ENCODE measurements at regions not wholly inside any gene's neighbourhood (a gene's known extent, or its start where the extent isn't known, plus 50 kb on each side); places are given as distances from the start of the nearest gene placed in this dataset.
A peak's percentile ranks its signal among the peaks of the same experiment; 100 is the strongest.

DNA sequence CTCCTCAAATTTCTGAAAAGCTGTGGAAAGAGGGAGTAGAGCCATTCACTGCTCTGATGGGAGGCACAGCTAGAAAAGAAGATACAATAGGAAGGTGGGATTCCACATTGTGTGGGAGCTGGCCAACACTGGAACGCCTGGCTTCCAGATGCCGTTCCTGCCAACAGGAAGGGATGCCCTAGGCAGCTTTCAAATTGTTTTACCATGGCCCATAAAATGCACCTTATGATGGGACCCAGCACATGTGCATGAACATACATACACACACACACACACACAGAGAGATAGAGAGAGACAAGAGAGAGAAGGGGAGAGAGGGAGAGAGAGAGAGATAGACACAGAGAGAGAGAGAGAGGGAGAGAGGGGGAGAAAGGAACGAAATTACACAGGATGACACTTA lies 86.1 kb upstream of the BZW1 start:
- no peak for DNase-seq (ENCODE audit: low read depth in 2 of 2)

DNA sequence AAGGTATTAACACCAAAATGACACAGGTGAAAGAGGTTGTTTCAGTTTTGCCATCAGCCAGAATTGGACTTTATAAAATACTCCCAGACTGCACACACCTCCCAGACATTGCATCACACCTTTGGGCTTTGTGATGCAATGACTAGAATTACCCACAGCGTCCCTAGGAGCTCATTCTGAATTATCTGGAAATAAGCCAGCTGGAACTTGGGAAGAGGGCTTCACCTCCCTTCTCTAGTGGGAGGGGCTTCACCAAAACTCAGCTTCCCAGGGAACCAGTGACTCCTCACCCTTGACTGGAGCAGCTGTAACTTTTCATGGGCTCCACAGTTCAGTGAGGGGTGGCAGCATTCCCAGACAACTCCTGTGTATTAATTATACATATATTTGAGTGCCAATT lies 83.1 kb upstream of the BZW1 start:
- no peak for DNase-seq (ENCODE audit: low read depth in 2 of 2)

DNA sequence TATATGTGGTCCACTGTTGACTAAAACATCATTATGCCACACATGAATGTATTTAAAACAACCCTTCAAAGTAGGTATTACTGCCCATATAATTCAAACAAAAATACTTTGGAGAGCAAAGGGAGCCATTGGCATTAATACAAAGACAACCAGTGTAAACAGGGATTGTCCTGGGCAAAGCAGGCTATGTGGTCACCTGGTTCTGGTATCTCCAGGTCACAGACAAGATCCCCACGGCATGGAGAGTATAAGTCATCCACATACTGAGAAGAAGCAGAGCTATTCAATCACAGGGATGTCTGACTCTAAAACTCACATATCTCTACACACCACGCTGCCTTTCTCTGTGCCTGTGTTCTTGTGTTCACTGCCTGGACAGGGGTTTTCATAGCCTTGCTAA lies 81.4 kb upstream of the BZW1 start:
- DNase-seq (ENCODE audit: low read depth in 2 of 2): no peak

DNA sequence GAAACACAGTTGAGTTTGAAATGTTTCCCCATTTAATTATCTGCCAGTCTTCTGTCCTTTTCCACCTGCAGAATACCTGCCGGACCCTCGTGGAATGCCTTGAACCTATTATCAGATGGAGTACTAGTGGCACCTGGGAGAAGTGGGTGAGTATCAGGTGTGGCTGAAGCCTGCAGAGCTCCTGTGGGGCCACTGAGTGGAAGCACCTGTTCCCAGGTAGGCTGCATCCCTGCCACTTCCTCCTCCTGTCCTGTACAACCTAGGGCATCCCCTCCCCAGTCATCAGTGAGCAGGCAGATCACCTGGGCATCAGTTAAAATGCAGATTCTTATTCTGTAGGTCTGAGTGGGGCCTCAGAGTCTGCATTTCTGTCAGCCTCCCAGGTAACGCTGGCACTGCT lies 80.8 kb upstream of the BZW1 start:
- DNase-seq (ENCODE audit: low read depth in 2 of 2): no peak

DNA sequence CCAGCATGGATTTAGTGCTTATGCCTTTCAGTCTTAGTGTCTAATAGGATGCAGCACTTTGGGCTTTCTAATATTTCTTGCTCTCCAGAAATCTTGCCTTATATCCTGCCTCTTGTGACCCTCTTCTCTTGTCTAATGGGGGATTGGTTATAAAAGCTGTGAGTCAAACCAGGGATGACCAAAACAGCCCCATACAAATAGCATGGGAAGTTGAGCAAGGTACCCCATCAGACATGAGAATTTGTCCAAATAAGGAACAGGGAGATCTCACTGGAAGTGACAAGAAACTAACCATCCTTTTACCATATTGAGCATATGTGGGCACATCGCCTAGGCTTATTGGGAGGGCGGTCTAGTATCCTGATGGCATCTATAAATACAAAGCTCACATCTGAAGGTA lies 78.8 kb upstream of the BZW1 start:
- no peak for DNase-seq (ENCODE audit: low read depth in 2 of 2)

DNA sequence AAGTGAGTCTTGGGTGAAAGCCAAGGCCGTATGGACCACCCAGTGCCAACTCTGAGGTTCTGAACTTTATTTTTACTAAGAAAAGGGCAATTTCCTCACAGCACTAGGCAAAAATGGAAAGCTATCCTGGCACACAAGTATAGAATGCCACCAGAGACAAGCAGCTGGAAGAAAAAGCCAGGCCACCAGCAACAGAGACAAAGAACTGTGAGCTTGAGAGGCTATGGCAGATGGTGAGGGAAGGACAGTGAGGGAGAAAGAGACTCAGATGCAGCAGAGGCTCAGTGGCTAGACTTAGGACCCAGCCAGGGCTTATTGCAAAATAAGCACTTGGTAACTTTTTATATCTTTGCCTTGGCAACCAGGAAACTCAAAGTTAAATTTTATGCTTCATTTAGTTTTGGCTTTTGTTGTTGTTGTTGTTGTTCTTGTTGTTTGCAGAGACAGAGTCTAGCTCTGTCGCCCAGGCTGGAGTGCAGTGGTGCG lies 78.0 kb upstream of the BZW1 start:
- no peak for DNase-seq (ENCODE audit: low read depth in 2 of 2)

DNA sequence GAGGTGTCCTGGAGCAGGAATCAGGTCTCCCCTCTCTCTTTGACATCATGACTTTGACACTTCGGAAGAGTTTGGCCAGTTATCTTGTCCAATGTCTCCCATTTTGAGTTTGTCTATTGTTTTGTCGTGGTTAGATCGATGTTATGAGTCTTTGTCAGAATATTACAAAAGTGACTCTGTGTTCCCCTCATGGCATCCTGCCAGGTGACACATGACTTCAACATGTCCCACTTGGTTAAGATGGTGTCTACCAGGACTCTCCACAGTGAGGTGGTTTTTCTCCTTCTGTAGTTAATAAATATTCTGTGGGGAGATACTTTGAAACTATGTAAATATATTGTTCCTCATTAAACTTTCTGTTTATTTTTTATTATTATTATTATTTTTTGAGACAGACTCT lies 76.6 kb upstream of the BZW1 start:
- no peak for DNase-seq (ENCODE audit: low read depth in 2 of 2)

DNA sequence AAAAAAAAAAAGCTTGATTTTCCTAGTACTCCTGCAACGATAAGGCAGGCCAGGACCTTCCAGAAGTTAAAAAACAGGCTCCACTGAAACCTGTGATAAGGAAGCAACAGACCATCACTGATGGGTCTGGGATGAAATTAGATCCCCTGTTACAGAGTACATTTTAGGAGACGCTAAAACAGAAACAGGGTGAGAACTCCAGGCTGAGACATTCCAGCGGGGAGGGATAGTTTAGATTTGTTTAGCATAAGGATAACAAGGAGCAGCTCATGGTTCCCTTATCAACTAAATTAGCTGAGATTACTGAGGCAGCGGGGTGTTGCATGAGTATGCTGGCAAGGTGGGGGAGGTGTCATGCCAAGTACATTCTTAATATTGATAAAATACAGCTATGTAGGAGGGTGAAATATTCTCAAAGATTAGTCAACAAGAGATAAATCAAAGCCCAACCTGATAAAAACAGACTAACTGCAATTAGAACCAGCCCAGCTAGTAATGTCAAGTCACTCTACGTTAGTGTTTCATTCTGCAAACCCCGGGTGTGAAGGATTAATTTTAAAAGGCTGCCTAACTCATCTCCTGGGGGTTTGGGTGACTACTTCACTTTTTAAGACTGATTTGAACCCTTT lies 75.0 kb upstream of the BZW1 start:
- DNase-seq (ENCODE audit: low read depth in 2 of 2): no peak

DNA sequence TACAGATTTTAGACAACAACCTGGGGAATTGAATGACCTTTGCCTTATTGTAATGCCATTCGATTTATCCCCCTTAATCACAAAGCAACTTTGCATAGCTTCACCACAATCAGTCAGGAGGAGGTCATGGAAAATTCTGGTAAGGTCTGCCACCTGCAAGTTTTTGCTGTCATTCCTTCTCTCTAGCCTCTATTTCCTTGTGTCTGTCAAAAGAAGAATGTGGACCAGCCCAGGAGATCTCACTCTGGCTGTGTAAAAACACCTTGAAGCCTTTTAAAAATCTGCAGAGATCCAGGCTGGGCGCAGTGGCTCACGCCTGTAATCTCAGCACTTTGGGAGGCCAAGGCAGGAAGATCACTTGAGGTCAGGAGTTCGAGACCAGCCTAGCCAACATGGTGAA lies 74.1 kb upstream of the BZW1 start:
- DNase-seq (ENCODE audit: low read depth in 2 of 2): no peak

DNA sequence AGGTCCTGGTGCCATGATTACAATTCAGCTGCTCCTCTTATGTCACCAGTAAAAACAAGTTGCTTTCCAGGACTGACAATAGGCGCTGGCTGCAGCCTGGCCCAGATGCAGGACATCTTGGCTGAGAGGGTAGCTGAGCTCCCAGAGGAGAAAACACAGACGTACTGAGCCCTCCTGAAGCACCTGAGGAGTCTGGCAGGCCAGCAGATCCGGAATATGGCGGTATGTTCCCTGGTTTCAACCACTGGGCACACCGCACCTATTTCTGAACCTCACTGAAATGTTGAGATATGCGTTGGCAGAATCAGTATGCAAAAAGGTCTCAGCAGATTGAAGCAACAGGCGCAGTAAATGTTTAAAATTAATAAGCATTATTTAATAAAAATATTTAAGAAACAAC lies 73.1 kb upstream of the BZW1 start:
- DNase-seq (ENCODE audit: low read depth in 2 of 2): no peak

DNA sequence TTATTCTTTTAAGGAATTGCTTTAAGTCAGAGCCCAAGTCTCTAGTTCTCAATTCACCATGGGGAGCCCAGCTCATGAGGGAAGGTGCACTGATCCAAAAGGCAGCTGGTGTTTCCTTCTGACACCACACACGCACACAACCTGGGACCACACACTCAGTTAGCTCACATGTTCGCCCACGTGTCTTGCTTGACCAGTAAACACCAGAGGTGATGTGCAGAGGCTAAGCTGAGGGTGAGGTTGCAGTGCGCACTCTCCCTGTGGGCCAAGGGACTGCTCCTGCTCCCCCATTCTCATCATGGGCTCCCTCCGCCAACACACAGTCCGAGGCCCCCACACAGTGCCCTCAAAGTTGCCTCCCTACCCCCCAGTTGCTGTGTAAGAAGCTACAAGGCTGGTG lies 70.8 kb upstream of the BZW1 start:
- DNase-seq (ENCODE audit: low read depth in 2 of 2): no peak

DNA sequence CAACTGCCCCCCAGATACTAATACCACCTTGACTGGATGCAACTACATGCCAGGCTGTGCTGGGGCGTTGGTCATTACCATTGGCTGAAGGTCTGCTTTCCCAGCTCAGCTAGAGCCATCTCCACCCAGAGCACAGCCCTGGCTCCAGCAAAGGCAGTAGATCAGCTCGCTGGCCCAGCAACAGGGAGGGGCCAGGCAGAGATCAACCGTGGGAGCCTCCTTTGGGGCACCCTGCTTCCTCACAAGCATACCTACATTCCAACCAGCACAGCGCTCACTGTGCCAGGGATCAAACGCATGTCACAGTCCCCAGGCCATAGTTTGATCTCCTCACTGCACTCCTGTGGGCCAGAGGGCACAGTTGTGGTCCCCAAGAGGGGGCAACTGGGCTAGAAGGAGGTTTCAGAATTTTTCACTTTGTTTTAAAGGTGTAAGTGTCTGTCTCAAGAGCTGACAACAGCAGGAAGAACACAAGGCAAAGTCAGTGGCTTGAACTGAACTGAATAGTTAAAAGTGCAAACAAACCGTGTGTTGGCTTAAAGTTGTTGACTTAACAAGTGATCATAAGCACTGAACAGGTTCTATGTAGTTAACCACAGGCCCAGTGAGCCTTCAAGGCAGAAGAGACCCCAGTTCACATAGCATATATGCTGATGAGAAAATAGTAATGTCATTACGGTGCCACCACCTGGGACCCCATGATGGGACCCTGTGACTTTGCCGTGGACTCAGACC lies 70.1 kb upstream of the BZW1 start:
- DNase-seq (ENCODE audit: low read depth in 2 of 2): no peak

DNA sequence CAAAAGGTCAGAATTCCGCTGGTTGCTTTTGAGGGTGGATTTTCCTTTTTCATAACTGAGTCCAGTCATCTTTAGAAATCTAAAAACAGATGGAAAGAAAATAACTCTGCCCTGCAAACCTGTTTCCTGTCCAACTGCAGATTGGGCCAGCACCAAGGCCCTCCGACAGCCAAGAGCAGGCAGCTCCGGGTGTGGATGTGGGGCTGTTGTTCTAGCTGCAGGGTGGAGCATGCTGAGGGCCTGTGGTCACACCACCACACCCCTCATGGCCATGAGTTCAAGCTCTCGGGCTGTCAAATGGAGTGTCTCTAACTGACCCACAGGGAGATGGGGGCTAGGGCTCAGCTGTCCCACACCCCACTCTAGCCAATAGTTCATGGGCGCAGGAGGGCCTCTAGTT lies 69.3 kb upstream of the BZW1 start:
- DNase-seq (ENCODE audit: low read depth in 2 of 2): peak; percentile 79 to 87

DNA sequence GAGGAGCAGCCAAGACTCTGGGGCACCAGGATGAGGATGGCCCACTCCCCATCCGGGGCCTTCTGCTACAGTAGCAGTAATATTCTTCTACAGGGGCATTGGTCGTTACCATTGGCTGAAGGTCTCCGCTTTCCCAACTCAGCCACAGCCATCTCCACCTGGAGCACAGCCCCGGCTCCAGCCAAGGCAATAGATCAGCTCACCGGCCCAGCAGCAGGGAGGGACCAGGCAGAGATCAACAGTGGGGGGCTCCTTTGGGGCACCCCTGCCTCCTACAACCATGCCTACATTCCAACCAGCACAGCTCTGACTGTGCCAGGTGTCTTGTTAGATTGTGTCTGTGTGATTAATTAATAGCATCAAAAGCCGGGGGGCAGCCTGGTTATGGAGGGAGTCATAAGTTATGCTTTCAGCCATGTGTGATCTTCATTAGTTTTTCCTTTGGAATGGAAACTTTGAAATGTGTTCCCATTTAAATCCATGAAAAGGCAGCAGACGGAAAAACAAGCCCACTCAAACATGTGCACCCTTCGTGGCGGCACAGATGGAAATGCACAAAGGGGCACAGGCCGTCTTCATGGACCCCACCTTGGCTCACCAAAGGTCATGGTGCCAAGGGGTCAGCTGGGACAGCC lies 68.6 kb upstream of the BZW1 start:
- DNase-seq (ENCODE audit: low read depth in 2 of 2): no peak

DNA sequence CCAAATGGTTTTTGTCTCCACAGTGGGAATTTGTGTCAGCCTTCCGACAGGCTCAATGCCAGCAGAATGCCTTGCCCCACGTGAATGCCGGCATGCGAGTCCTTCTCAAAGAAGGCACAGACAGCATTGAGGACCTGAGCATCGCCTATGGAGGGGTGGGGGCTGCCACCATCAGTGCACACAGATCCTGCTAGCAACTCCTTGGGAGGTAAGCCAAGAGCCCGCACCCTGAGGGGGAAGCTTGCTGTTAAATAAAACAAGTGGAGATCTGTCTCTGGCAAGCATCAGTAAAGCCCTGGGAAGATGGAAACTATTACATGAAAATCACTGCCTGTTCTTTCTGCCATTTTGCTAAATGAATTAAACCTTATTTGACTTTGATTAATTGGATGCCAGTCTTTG lies 67.5 kb upstream of the BZW1 start:
- DNase-seq (ENCODE audit: low read depth in 2 of 2): no peak

DNA sequence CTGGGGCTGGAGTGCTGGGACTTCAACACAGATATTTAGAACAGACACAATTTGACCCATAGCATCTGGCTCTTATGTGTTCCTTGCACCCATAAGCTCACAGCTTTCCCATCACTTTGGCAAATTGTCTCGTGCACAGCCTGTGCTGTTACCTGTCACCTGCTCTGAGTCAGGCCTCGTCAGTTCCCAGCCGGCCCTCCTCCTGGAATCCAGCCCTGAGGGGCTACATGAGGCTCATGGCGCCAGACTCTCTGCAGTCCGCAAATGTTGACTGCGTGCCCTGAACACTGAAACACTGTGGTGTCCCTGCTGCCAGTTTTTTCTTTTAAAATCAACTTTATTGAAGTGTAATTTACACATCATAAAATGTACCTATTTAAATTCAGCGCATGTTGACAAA lies 65.4 kb upstream of the BZW1 start:
- no peak for DNase-seq (ENCODE audit: low read depth in 2 of 2)

DNA sequence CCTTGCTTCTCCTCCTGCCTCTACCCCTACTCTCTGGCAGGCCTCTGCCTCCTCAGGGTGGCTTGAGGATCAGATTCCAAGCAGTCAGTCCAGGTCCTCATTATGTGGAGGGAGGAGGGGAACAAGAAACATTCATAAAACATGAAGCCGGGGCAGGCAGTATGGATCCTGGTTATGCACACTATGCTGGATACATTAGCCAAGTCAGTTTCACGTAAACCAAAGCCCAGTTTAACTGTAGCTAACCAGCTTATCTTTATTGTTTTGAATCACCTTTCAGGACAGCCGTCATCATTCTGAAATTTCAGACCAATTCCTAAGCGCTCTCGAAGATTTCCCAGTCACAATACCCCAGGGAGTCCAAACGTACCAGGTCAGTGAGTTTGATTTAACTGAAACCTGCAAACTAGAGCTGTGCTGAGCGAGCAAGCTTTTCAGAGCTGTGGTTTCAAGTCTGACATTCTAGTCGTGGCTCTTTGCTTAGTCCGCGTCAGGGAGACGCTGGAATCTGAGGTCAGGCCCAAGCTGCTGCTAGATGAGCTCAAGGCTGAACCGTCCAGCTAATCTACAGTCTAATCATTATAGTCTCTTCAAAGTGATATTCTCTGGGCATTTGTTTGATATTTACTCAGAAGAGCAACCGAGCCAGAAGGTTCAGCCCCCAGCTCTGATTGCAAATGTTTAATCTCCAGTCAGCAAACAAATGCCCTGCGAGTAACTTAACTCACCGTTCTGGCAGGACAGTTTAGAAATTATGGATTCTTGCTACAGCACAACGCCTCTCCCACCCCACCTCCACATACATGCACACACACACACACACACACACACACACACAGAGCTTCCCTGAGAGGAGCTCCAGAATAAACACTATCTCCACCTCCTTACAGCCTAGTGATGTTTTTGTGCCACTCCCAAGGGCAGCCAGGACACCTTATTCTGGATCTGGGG lies 63.8 kb upstream of the BZW1 start:
- no peak for DNase-seq (ENCODE audit: low read depth in 2 of 2)

DNA sequence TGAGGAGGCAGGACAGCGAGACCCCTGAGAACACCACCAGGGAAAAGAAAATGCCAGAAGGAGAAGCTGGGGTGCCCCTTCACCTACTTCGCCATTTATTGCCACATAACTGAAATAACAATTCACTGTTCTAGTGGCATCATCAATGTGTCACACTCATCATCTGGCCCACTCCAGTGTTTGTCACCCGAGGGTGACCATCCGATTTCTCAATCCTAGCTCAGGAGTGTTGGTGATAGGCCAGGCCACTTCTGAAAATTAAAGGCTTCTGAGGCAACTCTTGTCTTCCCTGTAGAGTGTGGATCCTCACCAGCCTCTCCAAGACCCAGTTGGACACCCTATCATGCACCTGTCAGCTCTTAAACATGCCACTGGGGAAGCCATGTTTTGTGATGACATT lies 62.9 kb upstream of the BZW1 start:
- no peak for DNase-seq (ENCODE audit: low read depth in 2 of 2)

DNA sequence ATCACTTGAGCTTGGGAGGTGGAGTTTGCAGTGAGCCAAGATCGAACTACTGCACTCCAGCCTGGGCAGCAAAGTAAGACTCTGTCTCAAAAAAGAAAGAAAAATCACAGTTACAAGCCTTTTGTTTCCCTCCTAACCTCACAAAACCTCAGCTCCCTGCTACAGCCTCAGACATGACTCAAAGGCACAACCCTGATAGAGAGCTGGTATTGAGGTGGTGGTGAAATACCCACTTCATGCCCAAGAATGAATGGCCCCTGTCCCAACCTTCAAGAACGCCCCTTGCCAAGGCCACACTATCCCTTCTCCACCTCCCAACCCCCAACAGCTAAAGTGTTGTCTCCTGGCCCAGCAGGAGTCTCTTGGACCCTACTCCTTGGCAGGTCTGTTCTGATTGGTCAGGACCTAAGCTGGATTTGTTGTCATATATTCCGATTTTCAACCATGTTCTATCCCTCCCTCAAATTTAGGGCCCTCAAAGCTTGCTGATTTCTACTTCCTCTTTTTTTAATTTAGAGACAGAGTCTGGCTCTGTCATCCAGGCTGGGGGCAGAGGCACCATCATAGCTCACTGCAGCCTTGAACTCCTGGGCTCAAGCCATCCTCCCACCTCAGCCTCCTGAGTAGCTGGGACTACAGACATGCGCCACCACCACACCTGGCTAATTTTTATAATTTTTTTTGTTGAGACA lies 61.9 kb upstream of the BZW1 start:
- DNase-seq (ENCODE audit: low read depth in 2 of 2): no peak

DNA sequence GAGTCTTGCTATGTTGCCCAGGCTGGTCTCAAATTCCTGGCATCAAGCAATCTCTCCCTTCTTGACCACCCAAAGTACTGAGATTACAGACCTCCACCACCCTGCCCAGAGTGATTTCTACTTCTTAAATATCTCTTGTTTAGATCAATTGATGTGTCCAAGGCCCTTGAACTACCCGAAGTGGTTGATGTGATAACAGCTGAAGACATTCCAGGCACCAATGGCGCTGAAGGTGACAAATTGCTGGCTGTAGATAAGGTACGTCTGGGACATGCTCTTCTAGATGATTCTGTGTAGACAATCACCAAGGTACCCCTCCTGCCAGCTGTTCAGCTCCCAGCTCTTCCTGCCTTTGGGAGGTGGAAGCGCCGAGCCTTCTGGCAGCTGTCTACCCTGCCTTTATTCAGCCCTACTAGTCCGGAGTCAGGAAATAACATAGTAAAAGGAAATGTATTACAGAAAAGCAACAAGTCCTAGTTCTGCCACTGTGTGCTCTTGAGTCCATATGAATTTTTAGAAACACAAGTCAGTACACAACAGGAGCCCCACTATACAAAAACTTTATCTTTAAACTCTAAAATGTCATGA lies 61.3 kb upstream of the BZW1 start:
- peak in 1 of 2 donors; percentile 55 for DNase-seq (ENCODE audit: low read depth in 2 of 2)

DNA sequence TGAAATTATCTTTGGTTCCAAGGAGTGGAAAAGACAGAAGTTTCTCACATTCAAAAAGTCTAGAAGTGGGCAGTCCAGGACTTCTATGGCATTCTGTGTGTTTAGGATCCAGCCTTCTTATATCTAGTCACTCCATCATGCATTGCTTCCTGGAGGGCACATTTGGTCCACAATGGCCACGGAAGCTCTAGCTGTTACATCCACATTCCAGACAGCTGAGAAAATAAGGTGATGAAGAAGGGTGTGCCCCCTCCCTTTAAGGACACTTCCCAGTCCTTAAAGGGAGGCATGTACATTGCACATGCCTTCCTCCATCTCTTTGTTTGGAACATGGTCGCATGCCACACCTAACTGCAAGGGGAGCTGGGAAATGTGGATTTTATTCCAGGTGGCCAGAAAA lies 59.9 kb upstream of the BZW1 start:
- DNase-seq (ENCODE audit: low read depth in 2 of 2): no peak
